KBM-7 (cell line): ENCODE measurements at regions not wholly inside any gene's neighbourhood (a gene's known extent, or its start where the extent isn't known, plus 50 kb on each side); places are given as distances from the start of the nearest gene placed in this dataset.

Experiments used
- DNase-seq: peaks from one replicate; pipeline ENCODE4 v3.0.0-alpha.2; 2015
- in situ Hi-C: fragments of 300-500 bp; cut with MboI; formaldehyde crosslinking; loops from 2 replicates; pipeline ENCODE4 v1.14.3; 2020; ENCODE audit warnings: low sequenced_read_pairs, low pct_unique_long_range_greater_than_20kb, mixed read lengths

GRCh38 chr4:124555959-124556358 is 156.6 kb downstream of the ANKRD50 start:
- in situ Hi-C loops, result no loop called here
- no peak for DNase-seq

GRCh38 chr4:124564121-124564520 is 148.4 kb downstream of the ANKRD50 start:
- no peak for DNase-seq
- in situ Hi-C loops, result no loop called here

GRCh38 chr4:124565371-124565770 is 147.2 kb downstream of the ANKRD50 start:
- in situ Hi-C loops, result no loop called here
- DNase-seq, result no peak

GRCh38 chr4:124566030-124566429 is 146.5 kb downstream of the ANKRD50 start:
- in situ Hi-C loops, result no loop called here
- no peak for DNase-seq

- in situ Hi-C loops, result no loop called here
These were observed 139.5 kb downstream of the ANKRD50 start for GRCh38 chr4:124573056-124573455.

GRCh38 chr4:124579896-124580295 is 132.6 kb downstream of the ANKRD50 start:
- in situ Hi-C loops, result no loop called here
- no peak for DNase-seq

More at GRCh38 chr4:124573056-124573455, 139.5 kb downstream of the ANKRD50 start:
- DNase-seq, result no peak

GRCh38 chr4:124583797-124584196 is 128.7 kb downstream of the ANKRD50 start:
- DNase-seq, result no peak
- in situ Hi-C loops, result no loop called here

GRCh38 chr4:124589786-124590185 is 122.7 kb downstream of the ANKRD50 start:
- DNase-seq, result peak; percentile 28
- in situ Hi-C loops, result no loop called here

GRCh38 chr4:124590480-124590879 is 122.1 kb downstream of the ANKRD50 start:
- in situ Hi-C loops, result no loop called here
- peak; percentile 67 for DNase-seq

- no peak for DNase-seq
- in situ Hi-C loops, result no loop called here
These were observed 120.9 kb downstream of the ANKRD50 start for GRCh38 chr4:124591637-124592036.

GRCh38 chr4:124593494-124593893 is 119.0 kb downstream of the ANKRD50 start:
- no peak for DNase-seq
- in situ Hi-C loops, result no loop called here

- in situ Hi-C loops, result no loop called here
- no peak for DNase-seq
These were observed 117.6 kb downstream of the ANKRD50 start for GRCh38 chr4:124594945-124595344.

- no peak for DNase-seq
- in situ Hi-C loops, result no loop called here
These were observed 115.7 kb downstream of the ANKRD50 start for GRCh38 chr4:124596816-124597215.

- in situ Hi-C loops, result no loop called here
These were observed 102.3 kb downstream of the ANKRD50 start for GRCh38 chr4:124610211-124610610.

More at GRCh38 chr4:124610211-124610610, 102.3 kb downstream of the ANKRD50 start:
- DNase-seq, result no peak
